Loucy (cell line): ENCODE measurements at regions not wholly inside any gene's neighbourhood (a gene's known extent, or its start where the extent isn't known, plus 50 kb on each side); places are given as distances from the start of the nearest gene placed in this dataset.

ENCODE experiments used
- H2AFZ ChIP-seq: fragments of 200-600 bp; sonication (generic); 2 replicates; pipeline ENCODE4 v1.6.0; 2016; ENCODE audit warnings: antibody characterized with exemption, mild to moderate bottlenecking, low read length, moderate library complexity
- H3F3A ChIP-seq: fragments of 200-600 bp; 2 replicates; pipeline ENCODE4 v1.6.0; 2016; ENCODE audit warnings: antibody characterized with exemption, low read depth, mild to moderate bottlenecking
- H3K27me3 ChIP-seq: fragments of 200-600 bp; sonication (generic); 2 replicates; pipeline ENCODE4 v1.6.1; 2014; ENCODE audit warnings: low read length, mild to moderate bottlenecking; ENCODE audit not compliant: insufficient read depth, poor library complexity, severe bottlenecking
- H3K36me3 ChIP-seq: fragments of 200-600 bp; sonication (generic); 2 replicates; pipeline ENCODE4 v1.6.1; 2016; ENCODE audit warnings: low read length; ENCODE audit not compliant: insufficient read depth
- H3K4me1 ChIP-seq: fragments of 200-600 bp; sonication (generic); 2 replicates; pipeline ENCODE4 v1.5.1; 2014; ENCODE audit warnings: low read length, mild to moderate bottlenecking; ENCODE audit not compliant: insufficient read depth, poor library complexity, severe bottlenecking
- H3K4me2 ChIP-seq: fragments of 200-600 bp; sonication (generic); 2 replicates; pipeline ENCODE4 v1.6.0; 2014; ENCODE audit warnings: antibody characterized with exemption, low read length, low read depth, mild to moderate bottlenecking; ENCODE audit not compliant: poor library complexity, severe bottlenecking
- H3K4me3 ChIP-seq: fragments of 200-600 bp; sonication (generic); 2 replicates; pipeline ENCODE4 v1.5.1; 2014; ENCODE audit warnings: low read length, mild to moderate bottlenecking, mixed read lengths; ENCODE audit not compliant: poor library complexity, severe bottlenecking
- H3K79me2 ChIP-seq: fragments of 200-600 bp; sonication (generic); 2 replicates; pipeline ENCODE4 v1.6.1; 2014; ENCODE audit warnings: low read length; ENCODE audit not compliant: insufficient read depth
- H3K9ac ChIP-seq: fragments of 200-600 bp; sonication (generic); 2 replicates; pipeline ENCODE4 v1.6.0; 2014; ENCODE audit warnings: mild to moderate bottlenecking, low read depth, low read length, moderate library complexity; ENCODE audit not compliant: poor library complexity, severe bottlenecking
- H3K9me2 ChIP-seq: fragments of 200-600 bp; sonication (generic); replicated peaks from 2 replicates; pipeline ENCODE4 v1.6.1; 2016; ENCODE audit warnings: low read depth, low read length, mixed read lengths
- H3K9me3 ChIP-seq: fragments of 200-600 bp; sonication (generic); 2 replicates; pipeline ENCODE4 v1.6.1; 2014; ENCODE audit warnings: mild to moderate bottlenecking, antibody characterized with exemption, low read length, low read depth; ENCODE audit not compliant: insufficient read depth
- H4K20me1 ChIP-seq: fragments of 200-600 bp; sonication (generic); 2 replicates; pipeline ENCODE4 v1.6.0; 2014; ENCODE audit warnings: antibody characterized with exemption, low read length, mild to moderate bottlenecking; ENCODE audit not compliant: insufficient read depth, poor library complexity, severe bottlenecking
- EZH2phosphoT487 ChIP-seq: fragments of 200-600 bp; IDR thresholded peaks from 2 replicates; pipeline ENCODE4 v1.6.1; 2018; ENCODE audit warnings: antibody characterized with exemption, mild to moderate bottlenecking, moderate library complexity, borderline replicate concordance
- TF ChIP-seq, protein P1 (sequence below): fragments of 200-600 bp; sonication (generic); conservative IDR thresholded peaks from 2 replicates; pipeline ENCODE4 v1.5.1; 2014; ENCODE audit warnings: mild to moderate bottlenecking, antibody characterized with exemption, low read length

DNA sequence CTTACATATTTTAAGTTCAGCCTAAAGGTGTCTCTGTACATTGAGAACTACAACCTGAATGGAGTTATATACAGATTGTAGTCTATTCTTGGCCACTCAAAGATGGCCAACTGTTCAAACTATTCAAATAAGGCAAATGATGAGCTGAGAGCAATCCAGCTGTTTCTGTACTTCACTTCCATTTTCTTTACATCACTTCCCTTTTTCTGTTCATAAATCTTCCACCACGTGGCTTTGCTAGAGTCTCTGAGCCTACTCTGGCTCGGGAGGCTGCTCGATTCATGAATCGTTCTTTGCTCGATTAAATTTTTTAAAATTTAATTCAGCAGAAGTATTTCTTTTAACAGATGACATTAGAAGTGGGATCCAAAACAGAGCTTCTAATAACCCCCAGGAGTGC lies 879.7 kb downstream of the GALC start:
- Histone ChIP-seq H4K20me1 (no peaks in the 10 kb centered on the region), H2AFZ (no peak overlapping the region), H3K79me2 (no peaks in the 10 kb centered on the region), H3K27me3 (no peaks in the 10 kb centered on the region), H3K36me3 (no peaks in the 10 kb centered on the region), H3K4me1 (no peaks in the 10 kb centered on the region), H3K9me2 (no peaks in the 10 kb centered on the region), H3K9ac (no peak overlapping the region), H3K4me2 (no peak overlapping the region), H3F3A (no peaks in the 10 kb centered on the region), H3K4me3 (no peak overlapping the region), H3K9me3 (no peaks in the 10 kb centered on the region)
- no peak for TF ChIP-seq EZH2phosphoT487
- TF ChIP-seq, protein P1, sequence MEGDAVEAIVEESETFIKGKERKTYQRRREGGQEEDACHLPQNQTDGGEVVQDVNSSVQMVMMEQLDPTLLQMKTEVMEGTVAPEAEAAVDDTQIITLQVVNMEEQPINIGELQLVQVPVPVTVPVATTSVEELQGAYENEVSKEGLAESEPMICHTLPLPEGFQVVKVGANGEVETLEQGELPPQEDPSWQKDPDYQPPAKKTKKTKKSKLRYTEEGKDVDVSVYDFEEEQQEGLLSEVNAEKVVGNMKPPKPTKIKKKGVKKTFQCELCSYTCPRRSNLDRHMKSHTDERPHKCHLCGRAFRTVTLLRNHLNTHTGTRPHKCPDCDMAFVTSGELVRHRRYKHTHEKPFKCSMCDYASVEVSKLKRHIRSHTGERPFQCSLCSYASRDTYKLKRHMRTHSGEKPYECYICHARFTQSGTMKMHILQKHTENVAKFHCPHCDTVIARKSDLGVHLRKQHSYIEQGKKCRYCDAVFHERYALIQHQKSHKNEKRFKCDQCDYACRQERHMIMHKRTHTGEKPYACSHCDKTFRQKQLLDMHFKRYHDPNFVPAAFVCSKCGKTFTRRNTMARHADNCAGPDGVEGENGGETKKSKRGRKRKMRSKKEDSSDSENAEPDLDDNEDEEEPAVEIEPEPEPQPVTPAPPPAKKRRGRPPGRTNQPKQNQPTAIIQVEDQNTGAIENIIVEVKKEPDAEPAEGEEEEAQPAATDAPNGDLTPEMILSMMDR: 0 out of 2 replicates have a peak, but pooled peaks have one; percentile 7

DNA sequence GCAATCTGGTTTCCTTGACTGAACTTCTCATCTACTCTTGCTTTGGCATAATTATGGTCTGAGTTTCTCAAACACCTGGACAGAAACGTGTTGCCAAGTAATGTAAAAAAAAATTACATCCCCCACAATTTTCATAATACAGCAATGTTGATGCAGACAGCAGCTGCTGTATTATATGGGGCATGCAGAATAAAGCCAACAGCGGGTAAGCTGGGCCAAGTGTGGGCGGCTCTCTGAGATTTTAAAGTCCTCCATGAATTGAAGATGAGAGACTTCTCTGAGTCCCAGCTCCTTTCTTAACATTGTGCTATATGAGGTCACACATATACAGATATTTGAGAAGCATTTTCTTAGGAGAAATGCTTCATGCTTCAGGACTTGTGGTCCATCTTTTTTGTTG lies 881.2 kb downstream of the GALC start:
- Histone ChIP-seq H3K9ac (no peak overlapping the region), H3F3A (no peaks in the 10 kb centered on the region), H3K36me3 (no peaks in the 10 kb centered on the region), H3K9me3 (no peaks in the 10 kb centered on the region), H3K9me2 (no peaks in the 10 kb centered on the region), H3K27me3 (no peaks in the 10 kb centered on the region), H3K4me3 (no peak overlapping the region), H4K20me1 (no peaks in the 10 kb centered on the region), H3K79me2 (no peaks in the 10 kb centered on the region), H3K4me2 (no peak overlapping the region), H2AFZ (no peak overlapping the region), H3K4me1 (no peaks in the 10 kb centered on the region)
- TF ChIP-seq EZH2phosphoT487: no peak
- TF ChIP-seq, protein P1: no peak

DNA sequence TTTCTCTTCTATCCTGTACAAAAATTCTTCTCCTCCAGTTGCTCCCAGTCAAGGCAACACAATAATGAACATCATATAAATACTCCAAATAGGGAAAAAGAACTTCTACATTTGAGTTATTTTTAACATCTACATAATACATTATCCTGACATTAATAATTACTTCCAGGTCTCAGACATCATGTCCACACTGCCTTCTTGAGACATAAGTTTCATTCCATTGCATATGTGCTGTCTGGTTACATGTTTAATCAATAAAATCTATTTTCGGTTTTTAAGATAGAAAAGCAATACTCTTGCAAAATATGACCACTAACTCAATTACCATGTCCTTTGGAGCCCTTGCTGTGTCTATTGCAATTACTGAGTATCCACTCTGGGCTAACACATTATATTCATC lies 881.9 kb downstream of the GALC start:
- H3K27me3 ChIP-seq: no peaks in the 10 kb centered on the region
- no peaks in the 10 kb centered on the region for H3K9me3 ChIP-seq
- no peaks in the 10 kb centered on the region for H3F3A ChIP-seq
- no peak overlapping the region for H2AFZ ChIP-seq
- no peaks in the 10 kb centered on the region for H3K36me3 ChIP-seq
- no peaks in the 10 kb centered on the region for H3K4me1 ChIP-seq
- no peaks in the 10 kb centered on the region for H4K20me1 ChIP-seq
- TF ChIP-seq EZH2phosphoT487: no peak
- TF ChIP-seq, protein P1: no peak
- no peaks in the 10 kb centered on the region for H3K9me2 ChIP-seq
- H3K4me3 ChIP-seq: no peak overlapping the region
- H3K9ac ChIP-seq: no peak overlapping the region
- H3K79me2 ChIP-seq: no peaks in the 10 kb centered on the region
- H3K4me2 ChIP-seq: no peak overlapping the region
